Adrenal gland (tissue), 5 donors: ENCODE measurements at regions not wholly inside any gene's neighbourhood (a gene's known extent, or its start where the extent isn't known, plus 50 kb on each side); places are given as distances from the start of the nearest gene placed in this dataset.
"Not testable (repeated sequence)": the region's sequence is repeated elsewhere in the genome, so short reads cannot be mapped to it uniquely, and the experiment has no call there.

Source experiments
- CTCF ChIP-seq, 6 experiments: fragments of 450-650 bp in 4 of 6; fragments of 200-600 bp in 2 of 6; sonication (generic) in 1 of 6; IDR thresholded peaks; 1 replicate in 5 of 6; 2 replicates in 1 of 6; pipeline versions ENCODE4 v1.5.1 to v1.8.0; 2016 to 2021; ENCODE audit warnings: antibody characterized with exemption in 6 of 6, mild to moderate bottlenecking in 2 of 6, moderate library complexity in 1 of 6
- POLR2A ChIP-seq, 2 donors: fragments of 450-650 bp; IDR thresholded peaks; one replicate each; pipeline ENCODE4 v1.6.1; 2017; ENCODE audit warnings: antibody characterized with exemption in 2 of 2, mild to moderate bottlenecking in 2 of 2, moderate library complexity in 1 of 2
- donor health status: DM: no; HTN: no; CAD: no.

- TF ChIP-seq CTCF, POLR2A (IDR thresholded peaks at IDR 0.05): not testable (repeated sequence)
Measured at GRCh38 chr17:77342656-77342990, 201.9 kb downstream of the SEC14L1 start.
